HCT116 (cell line): ENCODE measurements at regions not wholly inside any gene's neighbourhood (a gene's known extent, or its start where the extent isn't known, plus 50 kb on each side); places are given as distances from the start of the nearest gene placed in this dataset.

ENCODE experiments used
- ATAC-seq: fragments of 200-7000 bp; cut with Tn5 transposase; 2 replicates; pipeline ENCODE4 v1.9.1; 2020; ENCODE audit warnings: mild to moderate bottlenecking, moderate library complexity
- BruUV-seq: library from RNA; stranded (reverse); fragments of 400-500 nt; replicated peaks from 2 replicates; lab custom pipeline; 2021; lab: Mats Ljungman, UMichigan
- CTCF ChIA-PET: fragments of 300-600 bp; sonication (Branson Sonifier 250); formaldehyde crosslinking; loops from one replicate; lab custom pipeline; 2021; ENCODE audit warnings: antibody characterized with exemption; lab: Charles Lee
- POLR2A ChIA-PET: fragments of 300-600, 350-600 bp; sonication (Branson Sonifier 250); formaldehyde crosslinking; loops from one replicate; lab custom pipeline; 2021; ENCODE audit warnings: antibody characterized with exemption; lab: Charles Lee
- RAD21 ChIA-PET, 2 experiments: fragments of 300-600 bp; sonication (Branson Sonifier 250); formaldehyde crosslinking; loops; one replicate each; lab custom pipeline; 2023; ENCODE audit warnings: low total read pairs in 2 of 2; ENCODE audit not compliant: uncharacterized antibody in 2 of 2, unreplicated experiment in 2 of 2, low non-redundant PET in 1 of 2; lab: Charles Lee
- DNase-seq: peaks from one replicate; pipeline ENCODE4 v3.0.0-alpha.2; 2010; ENCODE audit warnings: low read depth, low spot score
- H2AFZ ChIP-seq: fragments of 200-600 bp; shearing (Covaris generic), sonication (generic); 2 replicates; pipeline ENCODE4 v1.6.1; 2017; ENCODE audit warnings: low read depth, mixed run types, mixed read lengths, antibody characterized with exemption, low read length; ENCODE audit not compliant: poor library complexity, severe bottlenecking
- H3K27ac ChIP-seq: 2 replicates; pipeline ENCODE4 v1.5.1; 2012; ENCODE audit warnings: low read depth, low read length
- H3K27me3 ChIP-seq: fragments of 200-600 bp; sonication (generic); 2 replicates; pipeline ENCODE4 v1.6.1; 2016; ENCODE audit warnings: mixed run types, low read length, mixed read lengths; ENCODE audit not compliant: insufficient read depth
- H3K36me3 ChIP-seq, 2 experiments: fragments of 200-500 bp in 1 of 2; fragments of 200-600 bp in 1 of 2; sonication (Bioruptor generic) in 1 of 2; sonication (generic) in 1 of 2; 2 replicates each; pipeline versions ENCODE4 v1.5.1 to v1.6.1; 2014 to 2016; ENCODE audit warnings: low read length in 2 of 2, inconsistent platforms in 1 of 2, mixed read lengths in 1 of 2, mixed run types in 1 of 2; ENCODE audit not compliant: insufficient read depth in 2 of 2, control insufficient read depth in 1 of 2
- H3K4me1 ChIP-seq, 2 experiments: fragments of 200-600 bp in 1 of 2; sonication (generic) in 1 of 2; 2 replicates each; pipeline versions ENCODE4 v1.5.1 to v1.6.1; 2012 to 2017; ENCODE audit warnings: low read length in 2 of 2, inconsistent platforms in 1 of 2, mild to moderate bottlenecking in 1 of 2, mixed read lengths in 1 of 2, mixed run types in 1 of 2, moderate library complexity in 1 of 2; ENCODE audit not compliant: insufficient read depth in 2 of 2, control insufficient read depth in 1 of 2
- H3K4me2 ChIP-seq: fragments of 200-600 bp; sonication (generic); 2 replicates; pipeline ENCODE4 v1.6.1; 2017; ENCODE audit warnings: mixed run types, low read length, mixed read lengths
- H3K4me3 ChIP-seq, 2 experiments: fragments of 200-600 bp in 1 of 2; sonication (generic) in 1 of 2; replicated peaks in 1 of 2; 2 replicates each; pipeline ENCODE4 v1.5.1; 2011 to 2016; ENCODE audit warnings: low read length in 2 of 2, control low read depth in 1 of 2, low read depth in 1 of 2, mild to moderate bottlenecking in 1 of 2, mixed read lengths in 1 of 2, mixed run types in 1 of 2
- H3K79me2 ChIP-seq: fragments of 200-600 bp; sonication (generic); 2 replicates; pipeline ENCODE4 v1.6.1; 2017; ENCODE audit warnings: mild to moderate bottlenecking, mixed run types, low read length, moderate library complexity, mixed read lengths; ENCODE audit not compliant: insufficient read depth
- H3K9ac ChIP-seq: fragments of 200-600 bp; sonication (generic); 2 replicates; pipeline ENCODE4 v1.6.1; 2016; ENCODE audit warnings: low read length, mixed read lengths
- H3K9me2 ChIP-seq: fragments of 200-600 bp; sonication (generic), shearing (Covaris generic); 2 replicates; pipeline ENCODE4 v1.6.1; 2017; ENCODE audit warnings: mixed run types, mild to moderate bottlenecking, moderate library complexity; ENCODE audit not compliant: insufficient read depth
- H3K9me3 ChIP-seq, 2 experiments: fragments of 200-500 bp in 1 of 2; fragments of 200-600 bp in 1 of 2; sonication (Bioruptor generic) in 1 of 2; sonication (generic) in 1 of 2; 2 replicates each; pipeline ENCODE4 v1.6.1; 2014 to 2017; ENCODE audit warnings: low read length in 2 of 2, mixed read lengths in 2 of 2, inconsistent platforms in 1 of 2, low read depth in 1 of 2, mild to moderate bottlenecking in 1 of 2, mixed run types in 1 of 2, moderate library complexity in 1 of 2; ENCODE audit not compliant: control insufficient read depth in 1 of 2, insufficient read depth in 1 of 2
- H4K20me1 ChIP-seq: fragments of 200-600 bp; sonication (generic), shearing (Covaris generic); 2 replicates; pipeline ENCODE4 v1.6.1; 2017; ENCODE audit warnings: mixed run types, mild to moderate bottlenecking, moderate library complexity; ENCODE audit not compliant: insufficient read depth
- ELF1 ChIP-seq: IDR thresholded peaks from 2 replicates; pipeline ENCODE4 v1.6.1; 2012; ENCODE audit warnings: low read depth, borderline replicate concordance
- EZH2 ChIP-seq: fragments of 200-600 bp; sonication (generic); IDR thresholded peaks from 2 replicates; pipeline ENCODE4 v1.6.1; 2017; ENCODE audit warnings: antibody characterized with exemption, mixed run types
- EZH2phosphoT487 ChIP-seq: fragments of 200-600 bp; IDR thresholded peaks from 2 replicates; pipeline ENCODE4 v1.6.1; 2018; ENCODE audit warnings: antibody characterized with exemption, borderline replicate concordance
- JUND ChIP-seq: IDR thresholded peaks from 2 replicates; pipeline ENCODE4 v1.6.1; 2012
- POLR2A ChIP-seq: IDR thresholded peaks from 2 replicates; pipeline ENCODE4 v1.7.0; 2011; ENCODE audit warnings: borderline replicate concordance; ENCODE audit not compliant: insufficient read depth, insufficient read length; ENCODE audit errors: extremely low read depth
- POLR2AphosphoS5 ChIP-seq: IDR thresholded peaks from 2 replicates; pipeline ENCODE4 v1.6.1; 2011; ENCODE audit warnings: mild to moderate bottlenecking, low read depth, low read length, moderate library complexity
- ZFX ChIP-seq: fragments of 450-650 bp; IDR thresholded peaks from 2 replicates; pipeline ENCODE4 v1.6.1; 2017
- intact Hi-C: fragments of 100-400 bp; cut with micrococcal nuclease; formaldehyde crosslinking; loops from 2 replicates; pipeline ENCODE4 v1.10.0; 2022
- TF ChIP-seq, protein P1 (sequence below): IDR thresholded peaks from 2 replicates; pipeline ENCODE4 v1.6.1; 2012
- TF ChIP-seq, protein P2 (sequence below): IDR thresholded peaks from 2 replicates; pipeline ENCODE4 v1.6.1; 2011; ENCODE audit warnings: mild to moderate bottlenecking, low read length, moderate library complexity; ENCODE audit not compliant: insufficient replicate concordance; ENCODE audit errors: extremely low read depth
- TF ChIP-seq, protein P3 (sequence below): IDR thresholded peaks from 2 replicates; pipeline ENCODE4 v1.6.1; 2012
- TF ChIP-seq, protein P4 (sequence below): IDR thresholded peaks from 2 replicates; pipeline ENCODE4 v1.6.1; 2012; ENCODE audit warnings: low read depth

DNA sequence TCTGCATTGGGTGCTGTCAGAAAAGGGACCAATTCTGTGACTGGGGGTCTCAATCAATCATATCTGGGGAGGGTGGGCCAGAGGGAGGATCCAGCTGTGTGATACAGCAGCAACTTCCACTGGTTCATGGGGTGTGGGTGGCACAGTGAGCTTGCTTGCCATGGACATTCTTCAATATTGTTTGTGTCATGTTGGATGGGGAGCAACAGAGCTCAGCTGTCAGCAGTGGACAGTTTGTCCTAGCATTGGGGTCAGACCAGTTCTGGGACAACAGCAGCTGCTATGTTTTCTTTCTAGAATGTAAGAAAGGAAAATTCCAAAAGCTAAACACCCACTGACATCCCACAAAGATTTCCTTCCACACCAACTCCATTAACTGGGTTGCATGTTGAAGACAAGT lies 221.9 kb upstream of the CDH4 start:
- Histone ChIP-seq H3K9ac (no peak overlapping the region), H3K4me3 (no peak overlapping the region), H2AFZ (no peak overlapping the region), H3K79me2 (no peaks in the 10 kb centered on the region), H3K4me1 (no peaks in the 10 kb centered on the region), H3K4me2 (no peak overlapping the region), H3K27me3 (no peaks in the 10 kb centered on the region), H3K36me3 (no peaks in the 10 kb centered on the region), H4K20me1 (no peaks in the 10 kb centered on the region), H3K9me2 (no peaks in the 10 kb centered on the region), H3K27ac (no peak overlapping the region), H3K9me3 (peaks cover 7 to 11% of the 10 kb centered on the region in 2 experiments; a peak in 2 of 4 replicates)
- TF ChIP-seq EZH2phosphoT487: no peak
- TF ChIP-seq ELF1: no peak
- no peak for TF ChIP-seq JUND
- no peak for TF ChIP-seq ZFX
- TF ChIP-seq, protein P1, sequence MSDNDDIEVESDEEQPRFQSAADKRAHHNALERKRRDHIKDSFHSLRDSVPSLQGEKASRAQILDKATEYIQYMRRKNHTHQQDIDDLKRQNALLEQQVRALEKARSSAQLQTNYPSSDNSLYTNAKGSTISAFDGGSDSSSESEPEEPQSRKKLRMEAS: no peak
- TF ChIP-seq, protein P2, sequence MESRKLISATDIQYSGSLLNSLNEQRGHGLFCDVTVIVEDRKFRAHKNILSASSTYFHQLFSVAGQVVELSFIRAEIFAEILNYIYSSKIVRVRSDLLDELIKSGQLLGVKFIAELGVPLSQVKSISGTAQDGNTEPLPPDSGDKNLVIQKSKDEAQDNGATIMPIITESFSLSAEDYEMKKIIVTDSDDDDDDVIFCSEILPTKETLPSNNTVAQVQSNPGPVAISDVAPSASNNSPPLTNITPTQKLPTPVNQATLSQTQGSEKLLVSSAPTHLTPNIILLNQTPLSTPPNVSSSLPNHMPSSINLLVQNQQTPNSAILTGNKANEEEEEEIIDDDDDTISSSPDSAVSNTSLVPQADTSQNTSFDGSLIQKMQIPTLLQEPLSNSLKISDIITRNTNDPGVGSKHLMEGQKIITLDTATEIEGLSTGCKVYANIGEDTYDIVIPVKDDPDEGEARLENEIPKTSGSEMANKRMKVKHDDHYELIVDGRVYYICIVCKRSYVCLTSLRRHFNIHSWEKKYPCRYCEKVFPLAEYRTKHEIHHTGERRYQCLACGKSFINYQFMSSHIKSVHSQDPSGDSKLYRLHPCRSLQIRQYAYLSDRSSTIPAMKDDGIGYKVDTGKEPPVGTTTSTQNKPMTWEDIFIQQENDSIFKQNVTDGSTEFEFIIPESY: no peak
- TF ChIP-seq, protein P3, sequence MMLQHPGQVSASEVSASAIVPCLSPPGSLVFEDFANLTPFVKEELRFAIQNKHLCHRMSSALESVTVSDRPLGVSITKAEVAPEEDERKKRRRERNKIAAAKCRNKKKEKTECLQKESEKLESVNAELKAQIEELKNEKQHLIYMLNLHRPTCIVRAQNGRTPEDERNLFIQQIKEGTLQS: no peak
- no peak for TF ChIP-seq POLR2AphosphoS5
- TF ChIP-seq, protein P4, sequence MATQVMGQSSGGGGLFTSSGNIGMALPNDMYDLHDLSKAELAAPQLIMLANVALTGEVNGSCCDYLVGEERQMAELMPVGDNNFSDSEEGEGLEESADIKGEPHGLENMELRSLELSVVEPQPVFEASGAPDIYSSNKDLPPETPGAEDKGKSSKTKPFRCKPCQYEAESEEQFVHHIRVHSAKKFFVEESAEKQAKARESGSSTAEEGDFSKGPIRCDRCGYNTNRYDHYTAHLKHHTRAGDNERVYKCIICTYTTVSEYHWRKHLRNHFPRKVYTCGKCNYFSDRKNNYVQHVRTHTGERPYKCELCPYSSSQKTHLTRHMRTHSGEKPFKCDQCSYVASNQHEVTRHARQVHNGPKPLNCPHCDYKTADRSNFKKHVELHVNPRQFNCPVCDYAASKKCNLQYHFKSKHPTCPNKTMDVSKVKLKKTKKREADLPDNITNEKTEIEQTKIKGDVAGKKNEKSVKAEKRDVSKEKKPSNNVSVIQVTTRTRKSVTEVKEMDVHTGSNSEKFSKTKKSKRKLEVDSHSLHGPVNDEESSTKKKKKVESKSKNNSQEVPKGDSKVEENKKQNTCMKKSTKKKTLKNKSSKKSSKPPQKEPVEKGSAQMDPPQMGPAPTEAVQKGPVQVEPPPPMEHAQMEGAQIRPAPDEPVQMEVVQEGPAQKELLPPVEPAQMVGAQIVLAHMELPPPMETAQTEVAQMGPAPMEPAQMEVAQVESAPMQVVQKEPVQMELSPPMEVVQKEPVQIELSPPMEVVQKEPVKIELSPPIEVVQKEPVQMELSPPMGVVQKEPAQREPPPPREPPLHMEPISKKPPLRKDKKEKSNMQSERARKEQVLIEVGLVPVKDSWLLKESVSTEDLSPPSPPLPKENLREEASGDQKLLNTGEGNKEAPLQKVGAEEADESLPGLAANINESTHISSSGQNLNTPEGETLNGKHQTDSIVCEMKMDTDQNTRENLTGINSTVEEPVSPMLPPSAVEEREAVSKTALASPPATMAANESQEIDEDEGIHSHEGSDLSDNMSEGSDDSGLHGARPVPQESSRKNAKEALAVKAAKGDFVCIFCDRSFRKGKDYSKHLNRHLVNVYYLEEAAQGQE: no peak
- no peak for TF ChIP-seq POLR2A
- TF ChIP-seq EZH2: no peak
- POLR2A ChIA-PET: no interaction called here
- CTCF ChIA-PET: no interaction called here
- no peak for DNase-seq
- intact Hi-C loops: no loop called here
- RAD21 ChIA-PET: no interaction called here
- ATAC-seq: no peak
- BruUV-seq: no TSS peak
